ENCODE measurements at regions not wholly inside any gene's neighbourhood (a gene's known extent, or its start where the extent isn't known, plus 50 kb on each side); places are given as distances from the start of the nearest gene placed in this dataset.

GRCh38 chr1:109846846-109847245 lies 63.8 kb upstream of the CSF1 start:
- DNase-seq, result no peak
- no peak overlapping the region for H3K4me3 Mint-ChIP-seq
- H3K9me3 Mint-ChIP-seq, result no peaks in the 10 kb centered on the region
- Histone ChIP-seq H3K36me3 (ENCODE audit: control insufficient read depth, insufficient read depth, low read length) (no peaks in the 10 kb centered on the region), H3K9ac (ENCODE audit: extremely low read depth, low read length, poor library complexity, severe bottlenecking) (no peak overlapping the region), H3K27me3 (ENCODE audit: control insufficient read depth, insufficient read depth, low read length, poor library complexity, severe bottlenecking) (no peaks in the 10 kb centered on the region), H3K4me3 (ENCODE audit: low read length) (no peak overlapping the region), H3K9me3 (ENCODE audit: control insufficient read depth, low read length) (no peaks in the 10 kb centered on the region), H3K27ac (ENCODE audit: low read depth, low read length) (no peak overlapping the region), H3K4me1 (ENCODE audit: control insufficient read depth, insufficient read depth, low read length) (no peaks in the 10 kb centered on the region)
- TF ChIP-seq, protein P1, sequence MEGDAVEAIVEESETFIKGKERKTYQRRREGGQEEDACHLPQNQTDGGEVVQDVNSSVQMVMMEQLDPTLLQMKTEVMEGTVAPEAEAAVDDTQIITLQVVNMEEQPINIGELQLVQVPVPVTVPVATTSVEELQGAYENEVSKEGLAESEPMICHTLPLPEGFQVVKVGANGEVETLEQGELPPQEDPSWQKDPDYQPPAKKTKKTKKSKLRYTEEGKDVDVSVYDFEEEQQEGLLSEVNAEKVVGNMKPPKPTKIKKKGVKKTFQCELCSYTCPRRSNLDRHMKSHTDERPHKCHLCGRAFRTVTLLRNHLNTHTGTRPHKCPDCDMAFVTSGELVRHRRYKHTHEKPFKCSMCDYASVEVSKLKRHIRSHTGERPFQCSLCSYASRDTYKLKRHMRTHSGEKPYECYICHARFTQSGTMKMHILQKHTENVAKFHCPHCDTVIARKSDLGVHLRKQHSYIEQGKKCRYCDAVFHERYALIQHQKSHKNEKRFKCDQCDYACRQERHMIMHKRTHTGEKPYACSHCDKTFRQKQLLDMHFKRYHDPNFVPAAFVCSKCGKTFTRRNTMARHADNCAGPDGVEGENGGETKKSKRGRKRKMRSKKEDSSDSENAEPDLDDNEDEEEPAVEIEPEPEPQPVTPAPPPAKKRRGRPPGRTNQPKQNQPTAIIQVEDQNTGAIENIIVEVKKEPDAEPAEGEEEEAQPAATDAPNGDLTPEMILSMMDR (conservative IDR thresholded peaks at IDR 0.05), result no peak
- no peak overlapping the region for H3K27ac Mint-ChIP-seq
- H3K4me1 Mint-ChIP-seq, result peaks cover 7% of the 10 kb centered on the region
- peaks cover 1% of the 10 kb centered on the region for H3K27me3 Mint-ChIP-seq (ENCODE audit: insufficient read depth)
- WGBS, 2 experiments (ENCODE audit: insufficient coverage in 1 of 2, insufficient read length in 1 of 2), result 79 to 91% methylated on average over 4 of the region's 4 CpGs
- H3K36me3 Mint-ChIP-seq (ENCODE audit: low read depth), result no peaks in the 10 kb centered on the region

GRCh38 chr1:109846162-109846561 lies 64.5 kb upstream of the CSF1 start:
- WGBS, 2 experiments (ENCODE audit: insufficient coverage in 1 of 2, insufficient read length in 1 of 2), result 73 to 87% methylated on average over 3 of the region's 3 CpGs
- H3K27me3 ChIP-seq (ENCODE audit: control insufficient read depth, insufficient read depth, low read length, poor library complexity, severe bottlenecking), result no peaks in the 10 kb centered on the region
- TF ChIP-seq, protein P1 (conservative IDR thresholded peaks at IDR 0.05), result no peak
- DNase-seq, result no peak
- Mint-ChIP-seq H3K27me3 (ENCODE audit: insufficient read depth) (peaks cover 1% of the 10 kb centered on the region), H3K9me3 (peaks cover 5% of the 10 kb centered on the region), H3K36me3 (ENCODE audit: low read depth) (no peaks in the 10 kb centered on the region), H3K4me3 (no peak overlapping the region), H3K27ac (no peak overlapping the region), H3K4me1 (peaks cover 7% of the 10 kb centered on the region)
- no peak overlapping the region for H3K9ac ChIP-seq (ENCODE audit: extremely low read depth, low read length, poor library complexity, severe bottlenecking)
- no peaks in the 10 kb centered on the region for H3K4me1 ChIP-seq (ENCODE audit: control insufficient read depth, insufficient read depth, low read length)
- no peak overlapping the region for H3K27ac ChIP-seq (ENCODE audit: low read depth, low read length)
- no peaks in the 10 kb centered on the region for H3K36me3 ChIP-seq (ENCODE audit: control insufficient read depth, insufficient read depth, low read length)
- H3K4me3 ChIP-seq (ENCODE audit: low read length), result no peak overlapping the region
- no peaks in the 10 kb centered on the region for H3K9me3 ChIP-seq (ENCODE audit: control insufficient read depth, low read length)

DNA sequence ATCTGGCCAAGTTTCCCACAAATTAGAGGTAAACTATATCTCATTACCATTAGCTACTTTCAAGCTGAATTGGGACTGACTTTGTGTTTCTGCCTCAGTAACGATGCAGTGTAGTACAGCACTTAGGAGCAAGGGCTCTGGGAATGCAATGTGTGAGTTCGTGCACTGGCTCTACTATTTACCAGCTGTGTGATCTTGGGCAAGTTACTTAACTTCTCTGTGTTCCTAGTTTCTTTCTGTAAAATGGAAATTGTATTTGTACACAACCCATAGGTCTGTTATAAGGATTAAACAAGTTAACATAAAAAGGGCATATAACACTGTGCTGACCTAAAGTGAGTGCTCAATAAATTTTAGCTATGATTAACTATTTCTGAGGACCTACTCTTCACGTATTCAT lies 65.0 kb upstream of the CSF1 start:
- TF ChIP-seq, protein P1 (conservative IDR thresholded peaks at IDR 0.05), result no peak
- Mint-ChIP-seq H3K9me3 (peaks cover 9% of the 10 kb centered on the region), H3K4me1 (peaks cover 7% of the 10 kb centered on the region), H3K27ac (no peak overlapping the region), H3K27me3 (ENCODE audit: insufficient read depth) (no peaks in the 10 kb centered on the region), H3K36me3 (ENCODE audit: low read depth) (no peaks in the 10 kb centered on the region), H3K4me3 (no peak overlapping the region)
- no peak overlapping the region for H3K27ac ChIP-seq (ENCODE audit: low read depth, low read length)
- H3K4me1 ChIP-seq (ENCODE audit: control insufficient read depth, insufficient read depth, low read length), result no peaks in the 10 kb centered on the region
- no peaks in the 10 kb centered on the region for H3K27me3 ChIP-seq (ENCODE audit: control insufficient read depth, insufficient read depth, low read length, poor library complexity, severe bottlenecking)
- no peak for DNase-seq
- peaks cover under 1% of the 10 kb centered on the region for H3K9me3 ChIP-seq (ENCODE audit: control insufficient read depth, low read length)
- no peaks in the 10 kb centered on the region for H3K36me3 ChIP-seq (ENCODE audit: control insufficient read depth, insufficient read depth, low read length)
- H3K4me3 ChIP-seq (ENCODE audit: low read length), result no peak overlapping the region
- 91 to 100% methylated on average over 3 of the region's 3 CpGs for WGBS, 2 experiments (ENCODE audit: insufficient coverage in 1 of 2, insufficient read length in 1 of 2)
- H3K9ac ChIP-seq (ENCODE audit: extremely low read depth, low read length, poor library complexity, severe bottlenecking), result no peak overlapping the region
